HUDEP-2 (cell line): ENCODE measurements at regions not wholly inside any gene's neighbourhood (a gene's known extent, or its start where the extent isn't known, plus 50 kb on each side); places are given as distances from the start of the nearest gene placed in this dataset.
A peak's percentile ranks its signal among the peaks of the same experiment; 100 is the strongest.

ENCODE experiments used
- DNase-seq, 76 experiments: peaks; one replicate each; lab custom pipeline; 2025; ENCODE audit not compliant: unreplicated experiment in 76 of 76; lab: John Stamatoyannopoulos, UW

DNA sequence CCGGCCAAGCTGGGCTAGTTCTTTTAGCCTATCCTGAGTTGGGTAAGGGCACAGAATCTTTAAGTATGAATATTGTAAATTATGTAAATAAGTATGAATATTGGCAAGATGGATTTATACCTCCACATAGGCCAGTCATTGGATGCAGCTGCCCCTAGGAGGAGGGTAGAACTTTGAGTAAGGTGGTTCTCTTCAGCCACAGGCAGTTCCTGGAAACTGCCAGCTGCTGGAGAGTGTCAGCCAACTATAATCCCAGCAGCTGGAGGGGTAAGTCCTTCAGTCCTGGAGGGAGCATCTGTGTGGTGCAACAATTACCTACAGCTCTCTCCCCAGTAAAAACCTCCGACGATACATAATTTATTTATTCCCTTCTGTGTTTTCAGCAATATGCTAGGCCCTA is 65.8 kb upstream of the TMPO start:
- no peak for DNase-seq

DNA sequence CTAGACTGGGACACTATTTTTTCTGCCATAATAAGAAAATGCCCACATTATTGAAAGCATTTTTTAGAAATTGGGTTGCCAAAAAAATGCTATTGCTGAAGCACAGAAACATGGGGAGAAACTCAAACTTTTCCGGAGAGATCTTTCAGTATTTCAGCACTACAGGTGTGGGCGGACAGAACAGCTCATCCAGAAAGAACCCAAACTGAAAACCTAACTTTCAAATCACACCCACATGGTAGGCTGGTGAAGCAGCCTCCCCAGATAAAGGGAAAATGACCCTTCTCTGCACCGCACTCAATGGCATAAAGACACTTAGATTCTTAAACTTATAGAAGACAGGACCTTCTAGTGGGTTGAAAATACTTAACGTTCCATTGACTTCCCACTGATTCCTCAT is 62.3 kb upstream of the TMPO start:
- DNase-seq, result no peak

- DNase-seq, result no peak
Observed at GRCh38 chr12:98453492-98453891, 61.9 kb upstream of the TMPO start.

- no peak for DNase-seq
Observed at GRCh38 chr12:98456041-98456440, 59.3 kb upstream of the TMPO start.

- DNase-seq, result peak in 1 of 76 experiments; percentile 4
Observed at GRCh38 chr12:98456576-98457573, 58.5 kb upstream of the TMPO start.

DNA sequence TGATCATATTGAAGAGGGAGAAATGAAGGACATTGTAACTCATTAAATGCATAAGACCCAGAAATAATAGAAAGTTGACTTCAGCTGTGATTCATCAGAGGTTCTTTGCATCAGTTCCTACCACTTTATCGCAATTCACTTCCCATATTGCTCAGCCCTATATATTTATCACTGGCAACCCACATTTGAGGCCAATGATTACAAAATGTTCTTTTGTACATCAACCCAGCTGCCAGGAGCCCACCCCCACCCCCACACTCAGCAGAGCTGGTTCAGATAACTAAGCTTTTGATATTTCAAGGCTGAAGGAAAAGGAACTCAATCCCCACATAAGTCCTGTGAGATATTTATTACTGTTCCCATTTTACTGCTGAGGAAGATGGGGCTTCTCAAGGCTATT is 51.2 kb upstream of the TMPO start:
- no peak for DNase-seq

DNA sequence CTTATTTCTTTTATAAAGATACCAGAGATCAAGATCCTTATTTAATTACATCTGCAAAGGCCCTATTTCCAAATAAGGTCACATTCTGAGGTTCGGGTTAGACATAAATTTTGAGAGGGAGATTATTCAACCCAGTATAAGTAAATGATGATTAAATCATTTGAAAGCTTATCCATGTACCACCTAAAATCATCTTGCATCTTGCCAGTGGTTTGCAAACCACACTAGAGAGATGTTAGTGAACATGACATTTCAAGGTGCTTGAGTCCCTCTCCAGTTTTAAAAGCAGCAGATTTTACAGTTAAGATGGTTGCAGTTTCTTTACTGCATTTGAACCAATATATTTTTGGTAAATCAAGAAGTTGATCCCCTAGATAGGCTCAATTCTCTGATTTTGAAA is 49.9 kb upstream of the TMPO start:
- DNase-seq, result no peak
